Neural progenitor cell (in vitro differentiated cells): ENCODE measurements at regions not wholly inside any gene's neighbourhood (a gene's known extent, or its start where the extent isn't known, plus 50 kb on each side); places are given as distances from the start of the nearest gene placed in this dataset.

Experiments
- EZH2 ChIP-seq: fragments of 200-600 bp; sonication (generic); IDR thresholded peaks from 2 replicates; pipeline ENCODE4 v1.6.1; 2017; ENCODE audit warnings: antibody characterized with exemption, mild to moderate bottlenecking, moderate library complexity
- EZH2phosphoT487 ChIP-seq: fragments of 200-600 bp; sonication (generic); IDR thresholded peaks from 2 replicates; pipeline ENCODE4 v1.6.1; 2017; ENCODE audit warnings: antibody characterized with exemption
- TF ChIP-seq, protein P1 (sequence below): fragments of 200-600 bp; sonication (generic); IDR thresholded peaks from 2 replicates; pipeline ENCODE4 v1.5.1; 2017; ENCODE audit warnings: antibody characterized with exemption, mild to moderate bottlenecking

DNA sequence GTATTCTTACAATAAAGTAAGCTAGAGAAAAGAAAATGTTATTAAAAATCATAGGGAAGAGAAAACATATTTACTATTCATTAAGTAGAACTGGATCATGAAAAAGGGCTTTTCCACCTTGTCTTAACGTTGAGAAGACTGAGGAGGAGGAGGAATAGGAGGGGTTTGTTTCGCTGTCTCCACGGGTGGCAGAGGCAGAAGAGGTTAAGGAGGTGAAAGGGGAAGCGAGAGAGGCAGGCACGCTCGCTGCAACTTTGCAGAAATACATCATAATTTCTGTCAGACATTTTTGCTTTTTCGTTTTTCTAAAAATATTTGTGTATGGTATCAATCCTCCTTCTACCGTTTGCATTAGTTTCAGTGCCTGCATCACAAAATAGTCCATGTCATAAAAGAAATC is 2375.1 kb upstream of the AGA start:
- TF ChIP-seq, protein P1, sequence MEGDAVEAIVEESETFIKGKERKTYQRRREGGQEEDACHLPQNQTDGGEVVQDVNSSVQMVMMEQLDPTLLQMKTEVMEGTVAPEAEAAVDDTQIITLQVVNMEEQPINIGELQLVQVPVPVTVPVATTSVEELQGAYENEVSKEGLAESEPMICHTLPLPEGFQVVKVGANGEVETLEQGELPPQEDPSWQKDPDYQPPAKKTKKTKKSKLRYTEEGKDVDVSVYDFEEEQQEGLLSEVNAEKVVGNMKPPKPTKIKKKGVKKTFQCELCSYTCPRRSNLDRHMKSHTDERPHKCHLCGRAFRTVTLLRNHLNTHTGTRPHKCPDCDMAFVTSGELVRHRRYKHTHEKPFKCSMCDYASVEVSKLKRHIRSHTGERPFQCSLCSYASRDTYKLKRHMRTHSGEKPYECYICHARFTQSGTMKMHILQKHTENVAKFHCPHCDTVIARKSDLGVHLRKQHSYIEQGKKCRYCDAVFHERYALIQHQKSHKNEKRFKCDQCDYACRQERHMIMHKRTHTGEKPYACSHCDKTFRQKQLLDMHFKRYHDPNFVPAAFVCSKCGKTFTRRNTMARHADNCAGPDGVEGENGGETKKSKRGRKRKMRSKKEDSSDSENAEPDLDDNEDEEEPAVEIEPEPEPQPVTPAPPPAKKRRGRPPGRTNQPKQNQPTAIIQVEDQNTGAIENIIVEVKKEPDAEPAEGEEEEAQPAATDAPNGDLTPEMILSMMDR: no peak
- TF ChIP-seq EZH2phosphoT487 (no peak), EZH2 (no peak)
